GM12872 (cell line): ENCODE measurements at regions not wholly inside any gene's neighbourhood (a gene's known extent, or its start where the extent isn't known, plus 50 kb on each side); places are given as distances from the start of the nearest gene placed in this dataset.

Source experiments
- CTCF ChIP-seq: IDR thresholded peaks from 3 replicates; pipeline ENCODE4 v1.5.1; 2011; ENCODE audit warnings: low read depth, mild to moderate bottlenecking, low read length, moderate library complexity; ENCODE audit not compliant: insufficient read depth

DNA sequence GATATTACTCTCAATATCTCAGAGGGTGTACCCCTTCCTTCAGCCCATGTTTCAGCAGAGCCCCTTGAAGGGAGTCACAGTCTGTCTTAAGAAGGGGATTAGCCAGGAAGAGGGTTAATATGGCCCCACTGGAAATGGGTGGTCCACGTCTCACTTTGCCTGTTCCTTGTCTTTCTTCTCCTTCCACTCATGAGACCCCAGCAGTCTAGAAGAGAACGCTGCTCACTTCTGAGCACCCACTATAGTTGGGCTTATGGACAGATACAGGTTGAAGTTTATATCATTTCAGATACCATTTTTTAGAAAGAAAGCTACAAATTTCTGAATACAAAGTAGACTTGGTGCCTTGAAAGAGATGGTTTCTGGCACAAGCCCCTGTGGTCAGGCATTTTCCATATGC, 139.3 kb upstream of the API5 start:
- TF ChIP-seq CTCF, result no peak

DNA sequence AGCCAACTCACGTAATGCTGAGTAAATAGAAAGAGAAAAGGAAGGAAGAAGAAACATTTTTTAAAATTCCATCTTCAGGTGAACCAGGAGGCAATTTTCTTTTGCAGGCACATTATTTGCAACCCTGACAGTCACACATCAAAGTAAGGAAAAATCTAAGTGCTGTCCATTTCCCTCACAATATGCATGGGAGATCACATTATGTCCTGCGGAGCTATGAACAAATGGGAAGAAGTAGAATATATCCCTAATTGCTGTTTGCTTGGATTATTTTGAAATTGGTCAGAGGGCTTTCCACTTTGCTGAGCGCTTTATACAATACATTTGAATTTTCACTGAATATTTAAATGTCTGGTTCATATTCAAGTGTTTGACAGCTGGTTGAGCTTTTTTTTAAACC, 133.8 kb upstream of the API5 start:
- TF ChIP-seq CTCF, result no peak

DNA sequence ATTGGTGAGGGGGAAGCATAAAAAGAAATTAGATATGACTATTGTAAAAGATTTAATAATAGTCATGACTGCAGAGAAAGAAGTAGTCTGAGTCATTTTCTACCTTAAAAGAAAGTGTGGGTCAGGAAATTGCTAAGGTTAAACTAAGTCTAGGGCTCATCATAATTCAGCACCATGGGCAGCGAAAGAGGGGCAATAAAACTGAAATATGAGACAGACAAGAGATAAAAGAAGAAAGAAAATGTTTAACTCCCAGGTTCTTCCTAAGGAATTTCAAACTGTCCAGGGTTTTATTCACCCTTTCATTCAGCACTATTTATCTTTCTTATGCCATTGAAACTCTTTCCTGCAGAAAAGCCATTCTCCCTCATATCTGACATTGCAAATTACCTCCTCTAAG, 114.4 kb upstream of the API5 start:
- TF ChIP-seq CTCF, result no peak

DNA sequence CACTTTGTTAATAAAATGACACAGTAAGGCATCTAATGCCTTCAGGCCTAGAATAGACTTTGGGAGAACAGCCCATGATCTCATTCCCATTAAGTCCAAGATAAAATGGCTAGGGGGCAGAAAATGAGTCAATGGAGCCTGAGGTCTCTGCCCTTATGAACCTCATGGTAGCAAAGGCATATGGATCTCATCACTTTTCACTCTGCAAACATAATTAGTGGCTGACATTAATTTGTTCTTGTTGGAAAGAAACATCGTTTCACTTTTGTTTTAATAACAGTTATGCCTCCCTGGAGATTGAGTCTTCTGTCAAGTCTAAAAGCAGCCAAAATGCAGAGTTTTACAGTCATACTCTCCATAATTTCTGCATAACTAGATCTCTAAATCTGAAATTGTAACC, 111.8 kb upstream of the API5 start:
- no peak for TF ChIP-seq CTCF

- no peak for TF ChIP-seq CTCF
Measured at GRCh38 chr11:43212279-43212678, 99.5 kb upstream of the API5 start.

DNA sequence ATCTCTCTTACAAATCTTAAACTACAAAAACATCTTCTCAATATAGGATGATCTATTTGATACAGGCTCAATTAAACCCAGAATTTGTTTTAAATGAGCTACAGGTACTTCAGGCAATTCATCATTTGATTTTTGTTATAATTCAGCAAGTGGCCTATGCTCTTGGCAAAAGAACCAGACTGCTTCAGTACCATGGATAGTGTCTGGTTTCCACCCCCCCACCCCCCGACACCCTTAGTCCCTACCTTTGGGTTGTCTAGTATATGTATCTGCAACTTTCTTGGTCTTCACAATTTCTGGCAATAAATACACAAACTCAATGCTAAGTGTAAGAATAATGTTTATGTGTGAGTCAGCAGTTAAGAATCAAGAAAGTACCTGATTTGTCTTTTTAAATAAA, 97.3 kb upstream of the API5 start:
- TF ChIP-seq CTCF, result no peak

GRCh38 chr11:43217849-43218248, 93.9 kb upstream of the API5 start:
- TF ChIP-seq CTCF, result no peak

DNA sequence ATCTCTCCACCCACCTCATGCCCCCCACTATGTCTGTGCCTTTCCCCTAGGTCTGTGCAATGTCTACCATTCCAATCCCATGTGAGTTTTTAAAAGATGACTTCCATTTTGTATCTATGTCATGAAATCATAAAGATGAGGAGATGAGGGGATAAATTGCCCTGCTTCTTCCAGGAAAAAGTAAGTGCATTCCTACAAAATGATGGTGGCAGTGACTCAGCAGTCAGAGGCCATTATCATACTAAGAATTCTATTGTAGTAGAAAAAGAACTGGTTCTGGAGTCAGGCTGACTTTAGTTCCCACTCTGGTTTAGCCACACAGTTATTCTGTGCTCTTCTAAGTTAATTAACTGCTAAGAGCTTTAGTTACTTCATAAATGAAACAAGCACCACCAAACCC, 89.6 kb upstream of the API5 start:
- TF ChIP-seq CTCF, result no peak
